IMR-90 (cell line): ENCODE measurements at regions not wholly inside any gene's neighbourhood (a gene's known extent, or its start where the extent isn't known, plus 50 kb on each side); places are given as distances from the start of the nearest gene placed in this dataset.

Experiments
- ATAC-seq: fragments of 200-7000 bp; cut with Tn5 transposase; 2 replicates; pipeline ENCODE4 v1.9.1; 2020; ENCODE audit warnings: low read depth, mild to moderate bottlenecking, moderate library complexity
- BruUV-seq: library from RNA; stranded (reverse); fragments of 400-500 nt; replicated peaks from 2 replicates; lab custom pipeline; 2021; lab: Mats Ljungman, UMichigan
- CTCF ChIA-PET: fragments of 300-600 bp; formaldehyde crosslinking; extraction: SDS; loops from one replicate; lab custom pipeline; 2021; ENCODE audit warnings: antibody characterized with exemption; lab: Yijun Ruan, JAX
- POLR2A ChIA-PET: fragments of 300-600 bp; sonication (Branson Sonifier 250); formaldehyde crosslinking; loops from one replicate; lab custom pipeline; 2022; ENCODE audit warnings: antibody characterized with exemption; ENCODE audit not compliant: unreplicated experiment; lab: Charles Lee
- DNase-seq: peaks from one replicate; pipeline ENCODE4 v3.0.0; 2013
- H2AFZ ChIP-seq: replicated peaks from 2 replicates; pipeline ENCODE3; 2013; ENCODE audit warnings: low read length, mild to moderate bottlenecking; ENCODE audit not compliant: poor library complexity
- H2AK5ac ChIP-seq: 2 replicates; pipeline ENCODE4 v1.6.1; 2013; ENCODE audit warnings: low read depth, low read length, inconsistent platforms
- H2AK9ac ChIP-seq: replicated peaks from 2 replicates; pipeline ENCODE3; 2013; ENCODE audit warnings: mild to moderate bottlenecking, low read depth, low read length, moderate library complexity; ENCODE audit not compliant: poor library complexity
- H2BK120ac ChIP-seq: 2 replicates; pipeline ENCODE4 v1.6.1; 2013; ENCODE audit warnings: low read depth, low read length, inconsistent platforms
- H2BK15ac ChIP-seq: 3 replicates; pipeline ENCODE4 v1.6.1; 2013; ENCODE audit warnings: low read depth, low read length, inconsistent platforms
- H2BK20ac ChIP-seq: 2 replicates; pipeline ENCODE4 v1.6.1; 2013; ENCODE audit warnings: low read depth, mild to moderate bottlenecking, inconsistent platforms, low read length, moderate library complexity
- H2BK5ac ChIP-seq: 2 replicates; pipeline ENCODE4 v1.6.1; 2013; ENCODE audit warnings: mild to moderate bottlenecking, low read depth, low read length, inconsistent platforms; ENCODE audit not compliant: poor library complexity, severe bottlenecking
- H3K14ac ChIP-seq: replicated peaks from 2 replicates; pipeline ENCODE4 v1.6.1; 2013; ENCODE audit warnings: low read depth, low read length, inconsistent platforms
- H3K18ac ChIP-seq: 2 replicates; pipeline ENCODE4 v1.6.1; 2013; ENCODE audit warnings: low read depth, low read length, control low read depth
- H3K23ac ChIP-seq: 2 replicates; pipeline ENCODE4 v1.6.1; 2013; ENCODE audit warnings: low read depth, low read length, inconsistent platforms
- H3K27ac ChIP-seq: 2 replicates; pipeline ENCODE4 v1.5.1; 2013; ENCODE audit warnings: mild to moderate bottlenecking, control low read depth, low read length; ENCODE audit not compliant: insufficient read depth
- H3K27me3 ChIP-seq: 2 replicates; pipeline ENCODE4 v1.6.1; 2013; ENCODE audit warnings: low read length; ENCODE audit not compliant: control insufficient read depth, insufficient read depth
- H3K36me3 ChIP-seq: 2 replicates; pipeline ENCODE4 v1.6.1; 2013; ENCODE audit warnings: low read length, mixed read lengths; ENCODE audit not compliant: control insufficient read depth, insufficient read depth
- H3K4ac ChIP-seq: 2 replicates; pipeline ENCODE4 v1.6.1; 2013; ENCODE audit warnings: low read depth, low read length, inconsistent platforms
- H3K4me1 ChIP-seq: 2 replicates; pipeline ENCODE4 v1.6.1; 2013; ENCODE audit warnings: low read length, mixed read lengths; ENCODE audit not compliant: control insufficient read depth, insufficient read depth
- H3K4me2 ChIP-seq: 2 replicates; pipeline ENCODE4 v1.6.1; 2013; ENCODE audit warnings: low read depth, mild to moderate bottlenecking, control low read depth, low read length, moderate library complexity
- H3K4me3 ChIP-seq: 2 replicates; pipeline ENCODE4 v1.5.1; 2013; ENCODE audit warnings: low read depth, mild to moderate bottlenecking, control low read depth, low read length, moderate library complexity; ENCODE audit not compliant: insufficient read depth
- H3K56ac ChIP-seq: 2 replicates; pipeline ENCODE4 v1.6.1; 2013; ENCODE audit warnings: low read length, inconsistent platforms; ENCODE audit not compliant: insufficient read depth; ENCODE audit errors: extremely low read depth
- H3K79me1 ChIP-seq, 2 experiments: 2 replicates each; pipeline ENCODE4 v1.6.1; 2013; ENCODE audit warnings: low read length in 2 of 2, inconsistent platforms in 1 of 2, low read depth in 1 of 2
- H3K9ac ChIP-seq: 2 replicates; pipeline ENCODE4 v1.6.1; 2013; ENCODE audit warnings: low read depth, low read length, control low read depth
- H3K9me1 ChIP-seq: 2 replicates; pipeline ENCODE4 v1.6.1; 2013; ENCODE audit warnings: low read length, inconsistent platforms; ENCODE audit not compliant: insufficient read depth
- H3K9me3 ChIP-seq: 2 replicates; pipeline ENCODE4 v1.6.1; 2013; ENCODE audit warnings: low read length; ENCODE audit not compliant: control insufficient read depth, insufficient read depth
- H4K20me1 ChIP-seq: 2 replicates; pipeline ENCODE4 v1.6.1; 2013; ENCODE audit warnings: low read length, inconsistent platforms; ENCODE audit not compliant: insufficient read depth
- H4K5ac ChIP-seq: 2 replicates; pipeline ENCODE4 v1.6.1; 2013; ENCODE audit warnings: mild to moderate bottlenecking, low read depth, low read length, control low read depth
- H4K8ac ChIP-seq, 2 experiments: 2 replicates each; pipeline ENCODE4 v1.6.1; 2013; ENCODE audit warnings: low read depth in 2 of 2, low read length in 2 of 2, control low read depth in 1 of 2, inconsistent platforms in 1 of 2
- H4K91ac ChIP-seq: 2 replicates; pipeline ENCODE4 v1.6.1; 2013; ENCODE audit warnings: low read depth, low read length, inconsistent platforms; ENCODE audit not compliant: insufficient read depth
- BHLHE40 ChIP-seq: fragments of 150-350 bp; IDR thresholded peaks from 2 replicates; pipeline ENCODE4 v1.6.1; 2016; ENCODE audit warnings: mild to moderate bottlenecking, low read depth, low read length
- CEBPB ChIP-seq: IDR thresholded peaks from 2 replicates; pipeline ENCODE4 v1.6.1; 2012; ENCODE audit warnings: low read depth, low read length, improper control_type of control experiment
- CHD1 ChIP-seq: IDR thresholded peaks from 2 replicates; pipeline ENCODE4 v1.6.1; 2012; ENCODE audit warnings: low read depth, low read length, improper control_type of control experiment
- MAZ ChIP-seq: IDR thresholded peaks from 2 replicates; pipeline ENCODE4 v1.6.1; 2012; ENCODE audit warnings: low read depth, mild to moderate bottlenecking, low read length, improper control_type of control experiment, moderate library complexity, borderline replicate concordance
- MXI1 ChIP-seq: IDR thresholded peaks from 2 replicates; pipeline ENCODE4 v1.6.1; 2012; ENCODE audit warnings: low read depth, mild to moderate bottlenecking, low read length, moderate library complexity, borderline replicate concordance
- POLR2A ChIP-seq: IDR thresholded peaks from 2 replicates; pipeline ENCODE4 v1.6.1; 2012; ENCODE audit warnings: mild to moderate bottlenecking, low read depth, low read length
- RAD21 ChIP-seq: IDR thresholded peaks from 2 replicates; pipeline ENCODE4 v1.6.1; 2012; ENCODE audit warnings: low read length, improper control_type of control experiment
- RFX5 ChIP-seq: IDR thresholded peaks from 2 replicates; pipeline ENCODE4 v1.8.0; 2012; ENCODE audit warnings: low read depth, mild to moderate bottlenecking, low read length, moderate library complexity
- USF2 ChIP-seq: fragments of 150-350 bp; IDR thresholded peaks from 2 replicates; pipeline ENCODE4 v1.6.1; 2017; ENCODE audit warnings: mild to moderate bottlenecking, antibody characterized with exemption, low read length, low read depth
- WGBS, 2 experiments: methylation state at CpG; one replicate each; pipeline versions ENCODE4 v1.1.5 to v1.1.7; 2013; ENCODE audit warnings: missing lambda C conversion rate in 2 of 2; ENCODE audit not compliant: insufficient read length in 1 of 2; ENCODE audit errors: extremely low coverage in 2 of 2; 5-methylcytosine and 5-hydroxymethylcytosine counted together
- dilution Hi-C: fragments of 300-500 bp; cut with HindIII; formaldehyde crosslinking; loops from one replicate; pipeline ENCODE4 v1.14.3; 2018; ENCODE audit warnings: low sequenced_read_pairs; ENCODE audit not compliant: unreplicated experiment
- in situ Hi-C: fragments of 300-500 bp; cut with MboI; formaldehyde crosslinking; loops from 3 replicates; pipeline ENCODE4 v1.14.3; 2019; ENCODE audit warnings: low sequenced_read_pairs, inconsistent platforms, mixed read lengths
- intact Hi-C: fragments of 100-400 bp; cut with micrococcal nuclease; formaldehyde crosslinking; loops from 2 replicates; pipeline ENCODE4 v1.10.0; 2022

- no peak overlapping the region for H3K9ac ChIP-seq
- intact Hi-C loops, result no loop called here
- CTCF ChIA-PET, result no interaction called here
Observed at GRCh38 chr18:38445804-38446145, 880.2 kb upstream of the CELF4 start.

More at GRCh38 chr18:38445804-38446145, 880.2 kb upstream of the CELF4 start:
- no CpG with 5 or more reads among the region's 1 CpG for WGBS, 2 experiments
- POLR2A ChIA-PET, result no interaction called here
- Histone ChIP-seq H4K5ac (no peak overlapping the region), H4K20me1 (no peaks in the 10 kb centered on the region), H3K14ac (no peak overlapping the region), H3K4me3 (no peak overlapping the region), H3K56ac (no peak overlapping the region), H3K9me3 (peaks cover 9% of the 10 kb centered on the region), H3K79me1 (no peaks in the 10 kb centered on the region), H2AK5ac (no peak overlapping the region), H2BK20ac (no peak overlapping the region), H3K23ac (no peak overlapping the region), H2BK15ac (no peak overlapping the region), H2BK120ac (no peak overlapping the region), H3K18ac (no peak overlapping the region), H3K9me1 (no peaks in the 10 kb centered on the region), H2AFZ (no peak overlapping the region), H3K4ac (no peak overlapping the region), H3K27ac (no peak overlapping the region), H2AK9ac (no peak overlapping the region), H4K8ac (no peak overlapping the region), H4K91ac (no peak overlapping the region), H3K4me1 (no peaks in the 10 kb centered on the region), H3K36me3 (no peaks in the 10 kb centered on the region), H2BK5ac (no peak overlapping the region), H3K4me2 (no peak overlapping the region), H3K27me3 (no peaks in the 10 kb centered on the region)
- DNase-seq (no peak), ATAC-seq (no peak)
- TF ChIP-seq USF2 (no peak), MXI1 (no peak), BHLHE40 (no peak), RAD21 (no peak), CHD1 (no peak), MAZ (no peak), POLR2A (no peak), RFX5 (no peak), CEBPB (no peak)
- no TSS peak for BruUV-seq
- in situ Hi-C loops, result no loop called here
- dilution Hi-C loops, result no loop called here
